CD14-positive monocyte (primary cell): ENCODE measurements at regions not wholly inside any gene's neighbourhood (a gene's known extent, or its start where the extent isn't known, plus 50 kb on each side); places are given as distances from the start of the nearest gene placed in this dataset.

ENCODE experiments used
- DNase-seq, 3 donors: peaks; one replicate each; pipeline ENCODE4 v3.0.0-alpha.2; 2011 to 2022
- H2AFZ ChIP-seq: 2 replicates; pipeline ENCODE4 v1.6.0; 2012; ENCODE audit warnings: mild to moderate bottlenecking, low read depth, low read length, inconsistent platforms; ENCODE audit not compliant: insufficient read depth, poor library complexity, severe bottlenecking
- H3K27ac ChIP-seq, 2 donors: 1 replicate in 1 of 2; 2 replicates in 1 of 2; pipeline ENCODE4 v1.5.1; 2012 to 2013; ENCODE audit warnings: low read length in 2 of 2, control low read depth in 1 of 2, inconsistent platforms in 1 of 2, low read depth in 1 of 2, mild to moderate bottlenecking in 1 of 2
- H3K27me3 ChIP-seq, 2 donors: one replicate each; pipeline versions ENCODE4 v1.6.0 to v1.6.1; 2011 to 2013; ENCODE audit warnings: low read length in 2 of 2; ENCODE audit not compliant: control insufficient read depth in 2 of 2, insufficient read depth in 2 of 2
- H3K36me3 ChIP-seq, 2 donors: replicated peaks in 1 of 2; 1 replicate in 1 of 2; 2 replicates in 1 of 2; pipeline versions ENCODE4 v1.5.1 to v1.6.1; 2012 to 2013; ENCODE audit warnings: low read length in 2 of 2, control low read depth in 1 of 2, inconsistent platforms in 1 of 2, mild to moderate bottlenecking in 1 of 2; ENCODE audit not compliant: insufficient read depth in 2 of 2, control insufficient read depth in 1 of 2
- H3K4me1 ChIP-seq, 2 donors: 1 replicate in 1 of 2; 2 replicates in 1 of 2; pipeline versions ENCODE4 v1.5.1 to v1.6.1; 2012 to 2013; ENCODE audit warnings: low read length in 2 of 2, control low read depth in 1 of 2, inconsistent platforms in 1 of 2, mild to moderate bottlenecking in 1 of 2, moderate library complexity in 1 of 2; ENCODE audit not compliant: insufficient read depth in 2 of 2, control insufficient read depth in 1 of 2
- H3K4me2 ChIP-seq: replicated peaks from 2 replicates; pipeline ENCODE3; 2012; ENCODE audit warnings: low read length, moderate library complexity, mild to moderate bottlenecking; ENCODE audit not compliant: poor library complexity, severe bottlenecking; ENCODE audit errors: extremely low read depth
- H3K4me3 ChIP-seq, 3 experiments: fragments of 200-600 bp in 1 of 3; sonication (generic) in 1 of 3; replicated peaks in 1 of 3; 1 replicate in 2 of 3; 2 replicates in 1 of 3; pipeline ENCODE4 v1.5.1; 2011 to 2013; ENCODE audit warnings: low read length in 3 of 3, mild to moderate bottlenecking in 3 of 3, control low read depth in 2 of 3, low read depth in 2 of 3, inconsistent platforms in 1 of 3, moderate library complexity in 1 of 3
- H3K79me2 ChIP-seq: 2 replicates; pipeline ENCODE4 v1.6.0; 2012; ENCODE audit warnings: mild to moderate bottlenecking, control low read depth, inconsistent platforms, low read length, moderate library complexity; ENCODE audit not compliant: insufficient read depth
- H3K9ac ChIP-seq: 2 replicates; pipeline ENCODE4 v1.6.0; 2017; ENCODE audit warnings: low read length, mild to moderate bottlenecking; ENCODE audit not compliant: insufficient read depth, poor library complexity, severe bottlenecking
- H3K9me3 ChIP-seq, 2 donors: replicated peaks in 1 of 2; 1 replicate in 1 of 2; 2 replicates in 1 of 2; pipeline versions ENCODE4 v1.5.1 to v1.6.1; 2012 to 2013; ENCODE audit warnings: low read length in 2 of 2, control low read depth in 1 of 2; ENCODE audit not compliant: control insufficient read depth in 1 of 2, insufficient read depth in 1 of 2
- H4K20me1 ChIP-seq: 2 replicates; pipeline ENCODE4 v1.6.0; 2012; ENCODE audit warnings: mild to moderate bottlenecking, low read length, control low read depth, moderate library complexity; ENCODE audit not compliant: insufficient read depth
- H3K27ac Mint-ChIP-seq, 7 donors: one replicate each; pipeline ENCODE4 v1.8.0; 2020; ENCODE audit warnings: mild to moderate bottlenecking in 7 of 7, mixed read lengths in 7 of 7, moderate library complexity in 6 of 7, inconsistent platforms in 2 of 7
- H3K27me3 Mint-ChIP-seq, 3 donors: one replicate each; pipeline ENCODE4 v1.8.0; 2021 to 2022; ENCODE audit warnings: low read depth in 3 of 3, mild to moderate bottlenecking in 3 of 3, mixed read lengths in 3 of 3, moderate library complexity in 3 of 3, inconsistent platforms in 1 of 3
- H3K36me3 Mint-ChIP-seq, 2 donors: one replicate each; pipeline ENCODE4 v1.8.0; 2020; ENCODE audit warnings: mixed read lengths in 2 of 2, inconsistent platforms in 1 of 2, mild to moderate bottlenecking in 1 of 2
- H3K4me1 Mint-ChIP-seq: one replicate; pipeline ENCODE4 v1.8.0; 2020; ENCODE audit warnings: mild to moderate bottlenecking, mixed read lengths
- H3K4me3 Mint-ChIP-seq, 2 donors: one replicate each; pipeline ENCODE4 v1.8.0; 2020; ENCODE audit warnings: mild to moderate bottlenecking in 2 of 2, mixed read lengths in 2 of 2, moderate library complexity in 1 of 2
- H3K9me3 Mint-ChIP-seq, 7 donors: one replicate each; pipeline ENCODE4 v1.8.0; 2020 to 2022; ENCODE audit warnings: mixed read lengths in 7 of 7, mild to moderate bottlenecking in 6 of 7, moderate library complexity in 6 of 7, inconsistent platforms in 2 of 7
- WGBS: methylation state at CpG from one replicate; pipeline ENCODE4 v1.1.5; 2013; ENCODE audit warnings: missing lambda C conversion rate; ENCODE audit not compliant: insufficient coverage; 5-methylcytosine and 5-hydroxymethylcytosine counted together
- intact Hi-C, 2 donors: fragments of 100-400 bp; cut with micrococcal nuclease; formaldehyde crosslinking; loops; one replicate each; pipeline versions ENCODE4 v1.15.0 to v1.15.1; 2023
- TF ChIP-seq, protein P1 (sequence below): fragments of 200-600 bp; IDR thresholded peaks from one replicate; pipeline ENCODE4 v1.8.0; 2022; ENCODE audit warnings: antibody characterized with exemption, mild to moderate bottlenecking

GRCh38 chr6:164258421-164258820 is 843.9 kb downstream of the QKI start:
- H3K4me3 Mint-ChIP-seq = no peak overlapping the region
- no peaks in the 10 kb centered on the region for H4K20me1 ChIP-seq
- TF ChIP-seq, protein P1, sequence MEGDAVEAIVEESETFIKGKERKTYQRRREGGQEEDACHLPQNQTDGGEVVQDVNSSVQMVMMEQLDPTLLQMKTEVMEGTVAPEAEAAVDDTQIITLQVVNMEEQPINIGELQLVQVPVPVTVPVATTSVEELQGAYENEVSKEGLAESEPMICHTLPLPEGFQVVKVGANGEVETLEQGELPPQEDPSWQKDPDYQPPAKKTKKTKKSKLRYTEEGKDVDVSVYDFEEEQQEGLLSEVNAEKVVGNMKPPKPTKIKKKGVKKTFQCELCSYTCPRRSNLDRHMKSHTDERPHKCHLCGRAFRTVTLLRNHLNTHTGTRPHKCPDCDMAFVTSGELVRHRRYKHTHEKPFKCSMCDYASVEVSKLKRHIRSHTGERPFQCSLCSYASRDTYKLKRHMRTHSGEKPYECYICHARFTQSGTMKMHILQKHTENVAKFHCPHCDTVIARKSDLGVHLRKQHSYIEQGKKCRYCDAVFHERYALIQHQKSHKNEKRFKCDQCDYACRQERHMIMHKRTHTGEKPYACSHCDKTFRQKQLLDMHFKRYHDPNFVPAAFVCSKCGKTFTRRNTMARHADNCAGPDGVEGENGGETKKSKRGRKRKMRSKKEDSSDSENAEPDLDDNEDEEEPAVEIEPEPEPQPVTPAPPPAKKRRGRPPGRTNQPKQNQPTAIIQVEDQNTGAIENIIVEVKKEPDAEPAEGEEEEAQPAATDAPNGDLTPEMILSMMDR = no peak
- H3K27me3 ChIP-seq = no peaks in the 10 kb centered on the region
- H3K27ac ChIP-seq = no peak overlapping the region
- no peak overlapping the region for H3K4me2 ChIP-seq
- H3K36me3 Mint-ChIP-seq = no peaks in the 10 kb centered on the region
- H3K79me2 ChIP-seq = no peaks in the 10 kb centered on the region
- WGBS = no CpG with 5 or more reads among the region's 3 CpGs
- no peak overlapping the region for H3K9ac ChIP-seq
- H3K9me3 Mint-ChIP-seq = peaks cover 2 to 11% (median 7%) of the 10 kb centered on the region in 7 donors
- DNase-seq = no peak
- no peaks in the 10 kb centered on the region for H3K4me1 Mint-ChIP-seq
- H3K4me1 ChIP-seq = no peaks in the 10 kb centered on the region
- H3K36me3 ChIP-seq = no peaks in the 10 kb centered on the region
- H3K27ac Mint-ChIP-seq = no peak overlapping the region
- H3K27me3 Mint-ChIP-seq = no peaks in the 10 kb centered on the region
- peaks cover 5 to 6% of the 10 kb centered on the region in 2 donors for H3K9me3 ChIP-seq
- intact Hi-C loops = no loop called here
- H3K4me3 ChIP-seq = no peak overlapping the region
- H2AFZ ChIP-seq = no peak overlapping the region

DNA sequence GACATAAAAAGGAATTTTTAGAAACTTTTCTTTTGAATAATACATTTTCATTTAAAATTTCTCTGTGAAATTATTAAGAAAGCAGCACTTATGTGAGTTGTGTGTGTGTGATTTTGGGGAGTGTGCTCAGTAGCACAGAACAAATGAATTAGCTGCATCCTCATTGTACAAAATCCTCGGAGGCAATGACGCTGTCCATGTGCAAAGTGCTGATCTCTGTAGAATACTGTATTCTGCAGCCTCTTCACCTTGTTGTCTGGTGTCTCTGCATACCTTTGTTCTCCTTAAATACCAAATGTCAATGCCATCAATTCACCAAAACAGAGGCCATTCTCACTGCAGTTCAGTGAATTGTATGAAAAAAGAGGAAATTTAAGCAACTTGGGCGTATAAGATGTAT is 838.4 kb downstream of the QKI start:
- no peak overlapping the region for H2AFZ ChIP-seq
- H3K9ac ChIP-seq = no peak overlapping the region
- H3K4me1 Mint-ChIP-seq = no peaks in the 10 kb centered on the region
- TF ChIP-seq, protein P1 = no peak
- no peak overlapping the region for H3K27ac ChIP-seq
- H3K4me3 ChIP-seq = no peak overlapping the region
- H3K27ac Mint-ChIP-seq = no peak overlapping the region
- no peaks in the 10 kb centered on the region for H3K79me2 ChIP-seq
- no peak for DNase-seq
- H3K4me2 ChIP-seq = no peak overlapping the region
- H3K27me3 Mint-ChIP-seq = no peaks in the 10 kb centered on the region
- intact Hi-C loops = no loop called here
- peaks cover 2 to 12% (median 3%) of the 10 kb centered on the region in 7 donors for H3K9me3 Mint-ChIP-seq
- no peak overlapping the region for H3K4me3 Mint-ChIP-seq
- no peaks in the 10 kb centered on the region for H3K36me3 Mint-ChIP-seq
- no peaks in the 10 kb centered on the region for H3K27me3 ChIP-seq
- H3K4me1 ChIP-seq = no peaks in the 10 kb centered on the region
- 79% methylated on average over 2 of the region's 3 CpGs for WGBS
- H3K9me3 ChIP-seq = peaks cover 2 to 15% of the 10 kb centered on the region in 2 donors
- no peaks in the 10 kb centered on the region for H3K36me3 ChIP-seq
- no peaks in the 10 kb centered on the region for H4K20me1 ChIP-seq
